ENCODE measurements at regions not wholly inside any gene's neighbourhood (a gene's known extent, or its start where the extent isn't known, plus 50 kb on each side); places are given as distances from the start of the nearest gene placed in this dataset.

DNA sequence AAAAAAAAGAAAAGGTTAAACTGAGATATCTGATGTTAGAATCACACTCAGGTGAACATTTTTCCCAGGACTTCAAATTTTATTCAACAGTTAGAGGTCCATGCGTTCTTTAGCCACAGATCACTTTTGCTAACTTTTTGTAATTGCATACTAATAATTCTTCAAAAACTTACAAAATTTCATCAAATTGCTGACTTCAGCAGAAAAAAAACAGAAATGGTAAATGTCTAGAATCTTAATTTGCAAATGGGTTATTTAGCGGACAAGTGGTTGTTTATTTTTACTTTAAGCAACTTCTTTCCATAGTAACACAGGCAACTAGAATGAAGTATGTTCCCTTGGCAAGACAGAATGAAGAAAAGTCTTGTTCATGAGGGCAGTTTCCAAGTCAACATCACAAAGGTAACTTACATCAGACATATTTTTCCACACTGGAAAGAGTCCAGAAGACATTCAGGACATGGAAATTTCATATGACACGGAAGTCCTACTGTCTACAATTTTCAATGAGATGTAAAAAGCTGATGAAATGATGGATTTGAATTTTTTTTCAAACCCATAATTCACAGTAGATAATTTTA is 62.5 kb upstream of the SOX5 start:
- no peak for TF ChIP-seq XRCC4 (IDR thresholded peaks at IDR 0.05; ENCODE audit: extremely low read depth, insufficient read depth, insufficient read length)
- no peak for TF ChIP-seq EP300 (IDR thresholded peaks at IDR 0.05; ENCODE audit: low read length)
- TF ChIP-seq, protein P1, sequence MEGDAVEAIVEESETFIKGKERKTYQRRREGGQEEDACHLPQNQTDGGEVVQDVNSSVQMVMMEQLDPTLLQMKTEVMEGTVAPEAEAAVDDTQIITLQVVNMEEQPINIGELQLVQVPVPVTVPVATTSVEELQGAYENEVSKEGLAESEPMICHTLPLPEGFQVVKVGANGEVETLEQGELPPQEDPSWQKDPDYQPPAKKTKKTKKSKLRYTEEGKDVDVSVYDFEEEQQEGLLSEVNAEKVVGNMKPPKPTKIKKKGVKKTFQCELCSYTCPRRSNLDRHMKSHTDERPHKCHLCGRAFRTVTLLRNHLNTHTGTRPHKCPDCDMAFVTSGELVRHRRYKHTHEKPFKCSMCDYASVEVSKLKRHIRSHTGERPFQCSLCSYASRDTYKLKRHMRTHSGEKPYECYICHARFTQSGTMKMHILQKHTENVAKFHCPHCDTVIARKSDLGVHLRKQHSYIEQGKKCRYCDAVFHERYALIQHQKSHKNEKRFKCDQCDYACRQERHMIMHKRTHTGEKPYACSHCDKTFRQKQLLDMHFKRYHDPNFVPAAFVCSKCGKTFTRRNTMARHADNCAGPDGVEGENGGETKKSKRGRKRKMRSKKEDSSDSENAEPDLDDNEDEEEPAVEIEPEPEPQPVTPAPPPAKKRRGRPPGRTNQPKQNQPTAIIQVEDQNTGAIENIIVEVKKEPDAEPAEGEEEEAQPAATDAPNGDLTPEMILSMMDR (IDR thresholded peaks at IDR 0.05 in 2 of 3, conservative IDR thresholded peaks at IDR 0.05 in 1 of 3; ENCODE audit: insufficient read depth in 2 of 3, low read depth in 1 of 3, low read length in 3 of 3): no peak
- TF ChIP-seq YY1 (IDR thresholded peaks at IDR 0.05; ENCODE audit: borderline replicate concordance in 1 of 3, control insufficient read depth in 1 of 3, extremely low read depth in 1 of 3, insufficient read depth in 3 of 3, insufficient read length in 1 of 3, insufficient replicate concordance in 2 of 3, low read depth in 1 of 3, low read length in 2 of 3): no peak
- TF ChIP-seq DACH1 (IDR thresholded peaks at IDR 0.05; ENCODE audit: partially characterized antibody): no peak
- TF ChIP-seq C11orf30 (IDR thresholded peaks at IDR 0.05; ENCODE audit: low read depth): peak; percentile 71
